LHCN-M2 (cell line): ENCODE measurements at regions not wholly inside any gene's neighbourhood (a gene's known extent, or its start where the extent isn't known, plus 50 kb on each side); places are given as distances from the start of the nearest gene placed in this dataset.
"Not testable (repeated sequence)": the region's sequence is repeated elsewhere in the genome, so short reads cannot be mapped to it uniquely, and the experiment has no call there.

Experiments
- DNase-seq: peaks from one replicate; pipeline ENCODE4 v3.0.0-alpha.2; 2012; ENCODE audit warnings: low read depth

- peak; percentile 98 for DNase-seq
Observed at GRCh38 chr9:118643118-118643517, 726.1 kb downstream of the BRINP1 start.

DNA sequence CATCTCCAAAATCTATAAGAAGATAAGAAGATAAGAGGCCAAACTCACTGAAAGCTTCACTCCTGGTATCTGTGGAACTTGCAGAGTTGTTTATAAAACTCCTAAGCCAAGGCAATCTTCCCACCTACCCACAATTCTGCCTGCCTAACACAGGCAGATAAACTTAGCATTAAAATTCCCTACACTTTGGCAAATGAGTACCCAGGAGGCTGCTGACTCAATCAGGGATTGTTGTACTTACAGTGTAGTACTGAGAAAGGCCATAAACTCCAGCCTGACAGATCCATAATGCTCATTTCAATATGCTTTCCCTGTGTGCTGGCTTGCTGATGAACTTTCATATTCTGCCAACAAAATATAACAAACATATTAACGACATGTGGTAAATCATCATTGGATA lies 725.2 kb downstream of the BRINP1 start:
- peak; percentile 47 for DNase-seq

GRCh38 chr9:118647331-118647730 lies 721.9 kb downstream of the BRINP1 start:
- DNase-seq: no peak

GRCh38 chr9:118650417-118650816 lies 718.8 kb downstream of the BRINP1 start:
- DNase-seq: peak; percentile 69

DNA sequence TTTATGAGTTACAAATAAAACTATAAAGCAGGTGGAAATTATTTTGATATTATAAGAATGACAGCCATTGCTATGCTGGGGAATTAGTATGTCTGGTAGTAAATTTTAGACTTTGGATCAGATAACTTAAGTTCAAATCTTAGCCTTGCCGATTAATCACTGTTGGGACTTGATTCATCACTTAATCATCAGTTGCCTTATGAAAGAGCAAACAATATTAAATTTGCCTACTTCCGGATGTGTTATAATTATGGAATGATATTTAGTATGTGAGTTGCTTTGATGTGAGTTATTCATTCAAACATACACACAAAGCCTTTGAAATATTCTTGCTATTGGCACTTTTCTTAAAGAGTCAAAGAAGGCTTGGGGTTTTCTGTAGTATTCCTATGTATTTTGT lies 717.7 kb downstream of the BRINP1 start:
- DNase-seq: peak; percentile 40

- no peak for DNase-seq
Observed at GRCh38 chr9:118652258-118652657, 717.0 kb downstream of the BRINP1 start.

GRCh38 chr9:118652912-118653311 lies 716.3 kb downstream of the BRINP1 start:
- no peak for DNase-seq

GRCh38 chr9:118659011-118659410 lies 710.2 kb downstream of the BRINP1 start:
- DNase-seq: no peak

DNA sequence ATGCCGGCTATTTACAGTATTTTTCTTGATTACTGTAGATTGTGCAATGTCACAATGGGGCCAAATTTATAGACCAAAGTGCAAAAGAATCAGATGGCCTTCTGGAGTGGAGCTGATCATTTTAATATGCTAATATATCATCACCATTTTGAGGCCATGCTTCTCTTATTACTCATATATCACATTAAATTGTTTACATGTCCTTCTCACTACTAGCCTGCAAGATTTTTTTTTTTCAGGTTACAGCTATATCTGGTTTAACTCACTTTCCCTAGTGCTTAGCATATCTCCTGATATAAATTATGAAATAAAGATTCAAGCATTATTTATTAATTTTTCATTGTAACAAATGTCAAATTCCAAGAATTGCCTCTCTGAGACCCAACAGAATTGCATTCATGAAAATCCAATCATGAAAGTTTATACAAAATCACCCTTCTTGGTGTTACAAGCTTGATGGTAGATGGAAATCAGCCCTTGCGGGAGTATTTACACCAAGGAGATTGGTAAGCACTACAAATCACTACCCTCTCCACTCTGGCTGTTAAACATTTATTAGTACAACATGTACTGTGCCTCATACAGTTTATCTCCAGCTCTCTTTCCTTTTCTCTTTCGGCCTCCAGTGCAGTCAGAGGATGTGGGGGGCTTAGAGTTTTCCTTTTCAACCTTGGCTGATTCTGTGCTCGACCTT lies 703.9 kb downstream of the BRINP1 start:
- DNase-seq: no peak

DNA sequence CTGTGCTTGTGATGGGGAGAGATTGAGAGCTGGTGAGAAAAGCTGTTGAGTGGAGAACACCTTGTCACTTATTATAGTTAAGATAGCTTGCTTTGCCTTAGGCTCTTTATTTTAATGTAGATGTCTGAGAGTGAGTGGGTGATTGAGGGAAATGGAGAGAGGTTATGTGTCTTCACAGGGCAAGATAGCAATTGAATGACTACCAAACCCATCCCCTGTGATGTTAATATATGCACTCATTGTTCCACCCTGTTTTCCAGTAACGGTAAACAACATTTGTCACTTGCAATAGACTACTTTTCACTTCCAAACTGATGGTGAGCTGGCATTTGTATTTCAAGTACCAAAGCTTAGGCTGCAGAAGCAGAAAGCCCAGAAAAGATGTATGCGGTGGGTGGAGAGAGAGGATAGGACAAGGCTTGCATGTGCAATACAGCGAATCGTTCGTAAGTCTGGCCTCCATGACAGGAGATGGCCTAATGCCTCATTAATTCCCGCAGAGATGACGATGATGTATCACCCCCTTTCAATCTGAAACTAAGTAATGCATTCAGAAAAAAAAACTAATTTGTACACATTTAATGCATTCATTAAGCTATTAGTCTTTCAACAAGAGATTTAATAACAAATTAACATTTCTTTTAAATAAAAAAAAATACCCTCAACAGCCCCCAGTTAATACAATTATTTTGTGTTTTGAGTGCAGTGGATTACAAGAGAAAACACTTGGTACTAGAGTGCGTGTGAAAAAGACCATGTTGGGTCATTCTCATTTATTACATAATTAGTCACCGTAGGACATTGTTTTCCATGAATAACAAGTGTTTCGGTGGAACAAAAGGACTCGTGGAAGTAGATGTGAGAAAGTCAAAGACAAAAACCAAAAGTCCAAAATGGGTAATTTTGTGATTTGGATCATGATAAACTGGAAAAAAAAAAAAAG lies 699.0 kb downstream of the BRINP1 start:
- no peak for DNase-seq

- no peak for DNase-seq
Observed at GRCh38 chr9:118674942-118675341, 694.3 kb downstream of the BRINP1 start.

DNA sequence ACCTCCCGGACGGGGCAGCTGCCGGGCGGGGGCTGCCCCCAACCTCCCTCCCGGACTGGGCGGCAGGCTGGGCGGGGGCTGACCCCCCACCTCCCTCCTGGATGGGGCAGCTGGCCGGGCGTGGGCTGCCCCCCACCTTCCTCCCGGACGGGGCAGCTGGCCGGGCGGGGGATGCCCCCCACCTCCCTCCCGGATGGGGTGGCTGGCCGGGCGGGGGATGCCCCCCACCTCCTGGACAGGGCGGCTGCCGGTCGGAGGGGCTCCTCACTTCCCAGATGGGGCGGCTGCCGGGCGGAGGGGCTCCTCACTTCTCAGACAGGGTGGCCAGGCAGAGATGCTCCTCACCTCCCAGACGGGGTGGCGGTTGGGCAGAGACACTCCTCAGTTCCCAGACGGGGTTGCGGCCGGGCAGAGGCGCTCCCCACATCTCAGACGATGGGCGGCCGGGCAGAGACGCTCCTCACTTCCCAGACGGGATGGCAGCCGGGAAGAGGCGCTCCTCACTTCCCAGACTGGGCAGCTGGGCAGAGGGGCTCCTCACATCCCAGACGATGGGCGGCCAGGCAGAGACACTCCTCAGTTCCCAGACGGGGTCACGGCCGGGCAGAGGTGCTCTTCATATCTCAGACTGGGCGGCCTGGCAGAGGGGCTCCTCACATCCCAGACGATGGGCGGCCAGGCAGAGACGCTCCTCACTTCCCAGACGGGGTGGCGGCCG lies 691.1 kb downstream of the BRINP1 start:
- DNase-seq: not testable (repeated sequence)

DNA sequence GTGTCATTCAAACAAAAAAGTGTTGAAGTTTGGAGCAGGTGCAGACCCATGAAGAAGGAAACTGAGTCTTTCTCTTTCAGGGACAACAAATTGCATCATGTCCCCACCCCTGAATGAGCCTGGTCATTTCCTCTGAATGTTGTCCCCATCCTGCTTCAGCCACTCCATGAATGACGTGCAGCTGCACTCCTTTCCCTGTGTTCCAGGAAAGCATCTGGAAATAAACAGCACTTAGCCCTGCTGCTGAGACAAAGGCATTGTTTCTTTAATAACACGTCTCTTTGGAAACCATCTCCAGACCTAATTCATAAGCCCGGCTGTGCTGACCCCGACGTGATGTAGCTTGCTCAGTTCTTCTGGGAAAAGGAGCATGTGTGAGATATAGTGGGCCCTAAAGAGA lies 682.3 kb downstream of the BRINP1 start:
- no peak for DNase-seq

- no peak for DNase-seq
Observed at GRCh38 chr9:118689280-118689679, 680.0 kb downstream of the BRINP1 start.

GRCh38 chr9:118692613-118693012 lies 676.6 kb downstream of the BRINP1 start:
- DNase-seq: no peak

GRCh38 chr9:118693645-118694044 lies 675.6 kb downstream of the BRINP1 start:
- peak; percentile 19 for DNase-seq

- not testable (repeated sequence) for DNase-seq
Observed at GRCh38 chr9:118695249-118695648, 674.0 kb downstream of the BRINP1 start.

- DNase-seq: no peak
Observed at GRCh38 chr9:118701985-118702384, 667.2 kb downstream of the BRINP1 start.

- no peak for DNase-seq
Observed at GRCh38 chr9:118711843-118712242, 657.4 kb downstream of the BRINP1 start.

- no peak for DNase-seq
Observed at GRCh38 chr9:118721276-118721675, 648.0 kb downstream of the BRINP1 start.

- no peak for DNase-seq
Observed at GRCh38 chr9:118721923-118722322, 647.3 kb downstream of the BRINP1 start.

DNA sequence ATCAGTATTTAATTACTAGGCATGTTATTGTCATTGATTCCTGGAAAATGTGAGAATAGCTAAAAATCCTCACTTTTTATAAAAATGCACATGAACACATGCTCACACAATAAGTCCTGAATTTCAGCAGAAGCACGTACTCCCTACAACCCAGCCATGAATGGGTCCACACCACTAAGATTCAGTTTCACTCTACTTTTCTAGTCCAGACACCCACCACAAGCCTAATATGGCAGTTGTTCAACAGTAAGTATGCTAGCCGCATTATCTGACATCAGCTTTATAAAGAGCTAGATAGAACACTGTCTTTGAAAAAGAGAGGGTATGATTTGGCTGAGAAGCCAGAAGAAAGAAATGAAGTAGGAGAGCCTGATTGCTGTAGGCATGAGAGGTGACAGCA lies 639.3 kb downstream of the BRINP1 start:
- no peak for DNase-seq
